Body of pancreas (tissue), 4 donors: ENCODE measurements at regions not wholly inside any gene's neighbourhood (a gene's known extent, or its start where the extent isn't known, plus 50 kb on each side); places are given as distances from the start of the nearest gene placed in this dataset.

ENCODE experiments used
- CTCF ChIP-seq, 7 experiments: fragments of 450-650 bp in 4 of 7; fragments of 200-600 bp in 3 of 7; sonication (generic) in 3 of 7; IDR thresholded peaks; one replicate each; pipeline ENCODE4 v1.5.1; 2016 to 2019; ENCODE audit warnings: antibody characterized with exemption in 7 of 7
- POLR2A ChIP-seq, 3 donors: fragments of 450-650 bp; IDR thresholded peaks; one replicate each; pipeline ENCODE4 v1.6.1; 2016; ENCODE audit warnings: antibody characterized with exemption in 3 of 3, mild to moderate bottlenecking in 2 of 3

GRCh38 chr14:56959121-56959520 is 148.8 kb upstream of the OTX2 start:
- no peak for TF ChIP-seq CTCF (IDR thresholded peaks at IDR 0.05)
- TF ChIP-seq POLR2A (IDR thresholded peaks at IDR 0.05): no peak
